ENCODE measurements at regions not wholly inside any gene's neighbourhood (a gene's known extent, or its start where the extent isn't known, plus 50 kb on each side); places are given as distances from the start of the nearest gene placed in this dataset.

GRCh38 chr13:50361282-50361681, 346.0 kb downstream of the KCNRG start:
- H3K4me3 ChIP-seq (ENCODE audit: low read depth, low read length): no peak overlapping the region
- POLR2A ChIA-PET: no interaction called here
- TF ChIP-seq CTCF (IDR thresholded peaks at IDR 0.05; ENCODE audit: insufficient read depth, low read depth, low read length): no peak
- DNase-seq (ENCODE audit: low read depth): no peak
- CTCF ChIA-PET: no interaction called here
- H3K27me3 ChIP-seq (ENCODE audit: control insufficient read depth, insufficient read depth, low read length): no peaks in the 10 kb centered on the region; the same call in none of the 2 replicates
- no peaks in the 10 kb centered on the region for H3K36me3 ChIP-seq (ENCODE audit: control insufficient read depth, insufficient read depth, low read length)

GRCh38 chr13:50365408-50366391, 350.5 kb downstream of the KCNRG start:
- CTCF ChIA-PET: interaction anchor here (0.6 kb wide), 1 partner anchor 52 kb away, joined by 3 read pairs; no protein-coding TSS in a partner anchor
- POLR2A ChIA-PET: no interaction called here
- no peak for TF ChIP-seq CTCF (IDR thresholded peaks at IDR 0.05; ENCODE audit: insufficient read depth, low read depth, low read length)
- no peak for DNase-seq (ENCODE audit: low read depth)
- peaks cover 1% of the 10 kb centered on the region; the same call in 1 of the 2 replicates for H3K27me3 ChIP-seq (ENCODE audit: control insufficient read depth, insufficient read depth, low read length)
- no peak overlapping the region for H3K4me3 ChIP-seq (ENCODE audit: low read depth, low read length)
- H3K36me3 ChIP-seq (ENCODE audit: control insufficient read depth, insufficient read depth, low read length): no peaks in the 10 kb centered on the region

GRCh38 chr13:50366488-50367174, 351.4 kb downstream of the KCNRG start:
- no peak for DNase-seq (ENCODE audit: low read depth)
- TF ChIP-seq CTCF (IDR thresholded peaks at IDR 0.05; ENCODE audit: insufficient read depth, low read depth, low read length): no peak
- Histone ChIP-seq H3K27me3 (ENCODE audit: control insufficient read depth, insufficient read depth, low read length) (peaks cover 1% of the 10 kb centered on the region; the same call in 1 of the 2 replicates), H3K4me3 (ENCODE audit: low read depth, low read length) (no peak overlapping the region), H3K36me3 (ENCODE audit: control insufficient read depth, insufficient read depth, low read length) (no peaks in the 10 kb centered on the region)
- ChIA-PET POLR2A (no interaction called here), CTCF (interaction anchor here (0.5 to 1.2 kb wide), 2 partner anchors 8 to 806 kb away, joined by 3 to 6 read pairs; no protein-coding TSS in a partner anchor)

GRCh38 chr13:50369646-50370045, 354.4 kb downstream of the KCNRG start:
- H3K27me3 ChIP-seq (ENCODE audit: control insufficient read depth, insufficient read depth, low read length): peaks cover 5% of the 10 kb centered on the region

More at GRCh38 chr13:50369646-50370045, 354.4 kb downstream of the KCNRG start:
- no peak for DNase-seq (ENCODE audit: low read depth)
- POLR2A ChIA-PET: no interaction called here
- no peak overlapping the region for H3K4me3 ChIP-seq (ENCODE audit: low read depth, low read length)
- H3K36me3 ChIP-seq (ENCODE audit: control insufficient read depth, insufficient read depth, low read length): no peaks in the 10 kb centered on the region
- TF ChIP-seq CTCF (IDR thresholded peaks at IDR 0.05; ENCODE audit: insufficient read depth, low read depth, low read length): no peak
- CTCF ChIA-PET: no interaction called here

Measured in BJ (cell line).